SKM-1 (cell line): ENCODE measurements at regions not wholly inside any gene's neighbourhood (a gene's known extent, or its start where the extent isn't known, plus 50 kb on each side); places are given as distances from the start of the nearest gene placed in this dataset.

Source experiments
- DNase-seq: peaks from one replicate; lab custom pipeline; 2025; ENCODE audit not compliant: unreplicated experiment; lab: John Stamatoyannopoulos, UW

DNA sequence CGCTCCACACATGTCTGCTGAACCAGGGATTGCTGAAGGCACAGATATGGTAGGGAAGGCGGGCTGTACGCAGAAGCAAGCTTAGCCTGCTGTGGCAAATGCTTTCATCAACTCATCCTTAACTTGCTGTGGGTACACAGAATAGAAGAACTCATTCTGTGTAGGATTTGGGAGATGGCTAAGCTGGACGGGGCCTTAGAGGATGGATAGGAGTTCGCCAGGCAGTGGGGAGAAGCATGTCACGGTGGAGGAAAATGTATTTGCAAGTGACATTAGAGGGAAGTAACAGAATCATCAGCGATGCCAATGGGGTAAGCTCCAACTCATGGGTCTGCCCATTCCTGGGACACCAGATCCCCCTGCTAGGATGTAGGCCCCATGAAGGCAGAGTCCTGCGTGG, 96.7 kb upstream of the SMIM21 start:
- DNase-seq = no peak

DNA sequence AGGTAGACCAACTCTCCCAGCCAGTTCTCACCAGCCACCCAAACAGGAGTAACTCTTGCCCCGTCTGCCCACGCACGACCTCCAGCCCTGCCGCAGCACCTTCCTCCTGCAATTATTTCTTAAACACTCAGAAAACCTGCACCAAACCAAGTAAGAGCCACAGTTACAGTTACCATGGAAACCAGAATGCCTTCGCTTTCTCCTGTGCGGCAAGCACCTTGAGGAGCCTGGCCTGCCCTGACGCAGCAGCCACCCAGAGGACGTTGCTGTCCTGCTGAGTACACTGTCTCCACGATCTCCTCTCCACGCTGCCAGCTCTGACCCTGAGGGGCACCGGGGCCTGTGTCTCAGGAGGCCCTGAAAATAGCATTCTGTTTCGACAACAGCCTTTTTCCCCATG, 94.3 kb upstream of the SMIM21 start:
- no peak for DNase-seq

DNA sequence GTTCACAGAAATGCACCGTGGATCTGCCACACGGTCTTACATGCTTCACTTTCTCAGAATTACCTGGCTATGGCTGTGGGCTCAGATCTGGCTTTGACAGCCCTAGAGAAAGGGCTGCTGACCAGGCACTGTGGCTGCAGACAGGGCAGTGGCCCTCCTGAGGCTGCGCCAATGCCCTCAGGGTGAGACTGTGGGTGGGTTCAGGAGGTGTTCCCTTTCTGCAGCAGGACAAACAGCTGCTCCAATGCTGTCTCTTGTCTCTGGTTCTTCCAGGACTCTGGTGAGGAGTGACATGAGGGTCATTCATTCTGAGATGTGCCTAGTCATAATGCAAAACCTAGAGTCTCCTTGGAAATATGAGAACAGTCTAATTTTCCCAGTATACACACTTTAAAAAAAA, 90.5 kb upstream of the SMIM21 start:
- DNase-seq = no peak

DNA sequence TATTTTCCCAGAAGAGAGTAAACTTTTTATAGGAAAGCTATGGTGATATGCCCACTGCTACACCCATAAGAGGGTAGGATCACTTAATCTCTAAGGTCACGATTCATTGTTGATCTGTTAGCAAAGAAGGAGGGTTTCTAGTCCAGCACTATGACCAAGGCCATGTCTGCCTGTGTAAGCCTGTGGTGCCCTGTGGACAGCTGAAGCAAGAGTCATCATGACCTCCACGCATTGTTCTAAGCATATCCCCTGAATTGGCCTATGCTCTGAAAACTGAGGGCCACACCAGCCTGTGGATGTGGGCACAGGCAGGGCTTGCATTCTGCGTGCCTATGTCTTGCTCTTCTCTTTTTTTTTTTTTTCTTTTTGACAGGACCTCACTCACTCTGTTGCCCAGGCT, 89.8 kb upstream of the SMIM21 start:
- no peak for DNase-seq

DNA sequence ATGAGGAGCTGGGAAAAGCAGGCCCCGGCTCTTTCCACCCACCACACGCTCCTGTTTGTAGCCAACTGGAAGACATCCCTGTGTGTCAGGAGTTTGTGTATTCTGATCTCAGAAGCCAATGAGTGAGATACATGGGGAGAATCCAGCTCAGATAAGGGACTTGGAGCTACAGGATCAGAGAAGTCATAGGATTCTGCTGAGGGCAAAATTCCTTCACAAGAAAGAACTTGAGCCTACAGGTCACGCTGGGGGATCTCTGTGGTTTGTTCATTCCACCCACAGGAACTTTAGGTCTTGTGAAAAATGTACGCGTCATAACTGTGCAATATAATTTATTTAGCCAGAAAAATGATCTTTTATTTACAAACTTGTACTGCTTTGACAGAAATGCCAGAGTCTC, 80.1 kb upstream of the SMIM21 start:
- no peak for DNase-seq

DNA sequence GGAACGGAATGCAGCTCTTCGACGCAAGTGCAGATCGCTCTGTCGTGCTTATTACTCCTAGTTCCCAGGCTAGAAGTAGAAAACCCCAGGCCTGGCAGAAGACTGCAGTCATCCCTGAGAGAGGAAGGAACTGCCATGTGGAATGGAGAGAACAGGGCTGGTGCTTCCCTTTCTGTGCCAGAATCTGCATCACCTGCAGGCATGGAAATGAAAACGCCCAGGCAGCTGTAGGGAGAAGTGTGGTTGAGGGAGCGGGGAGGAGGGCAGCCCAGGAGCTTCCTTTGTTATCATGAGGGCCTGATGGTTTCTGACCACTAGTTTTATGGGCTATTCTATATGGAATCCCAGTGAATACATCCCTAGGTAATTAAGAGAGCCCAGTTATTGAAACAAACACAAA, 79.4 kb upstream of the SMIM21 start:
- no peak for DNase-seq

DNA sequence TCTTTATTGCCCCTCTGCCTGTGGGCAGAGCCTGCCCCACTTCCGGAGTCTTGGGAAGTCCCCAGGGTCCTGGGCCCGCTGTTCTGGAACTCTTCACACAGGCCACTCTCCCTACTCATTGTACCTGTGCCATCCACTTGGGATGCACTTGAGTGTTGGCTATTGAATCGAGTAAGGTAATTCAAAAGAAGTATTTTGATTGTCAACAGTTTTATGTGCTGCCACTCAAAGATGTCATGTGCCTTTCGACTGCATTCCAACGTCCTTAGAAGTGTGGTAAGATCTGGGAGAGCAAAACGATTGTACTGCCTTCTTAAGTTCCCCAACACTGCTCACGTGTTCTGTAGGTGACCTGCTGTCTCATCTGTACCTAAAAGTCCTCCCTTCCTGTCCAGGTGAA, 77.0 kb upstream of the SMIM21 start:
- DNase-seq = no peak

DNA sequence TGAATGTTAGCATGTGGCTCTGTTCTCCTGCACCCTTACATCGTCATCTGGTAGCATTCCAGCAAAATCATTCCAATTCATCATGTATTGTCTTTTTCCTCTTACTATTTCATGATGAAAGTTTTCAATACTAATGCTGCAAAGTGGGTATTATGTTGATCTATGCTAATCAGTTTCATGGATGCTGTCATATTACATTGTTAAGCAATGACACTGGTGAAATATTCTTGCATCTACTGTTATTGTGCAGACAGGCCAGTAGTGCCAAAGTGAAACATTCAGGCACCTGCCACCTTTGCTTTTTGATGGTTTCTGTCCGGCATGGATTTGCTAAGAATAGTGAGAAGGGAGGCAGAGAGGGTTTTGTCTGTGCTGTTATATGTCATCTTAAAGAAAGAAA, 76.1 kb upstream of the SMIM21 start:
- no peak for DNase-seq

DNA sequence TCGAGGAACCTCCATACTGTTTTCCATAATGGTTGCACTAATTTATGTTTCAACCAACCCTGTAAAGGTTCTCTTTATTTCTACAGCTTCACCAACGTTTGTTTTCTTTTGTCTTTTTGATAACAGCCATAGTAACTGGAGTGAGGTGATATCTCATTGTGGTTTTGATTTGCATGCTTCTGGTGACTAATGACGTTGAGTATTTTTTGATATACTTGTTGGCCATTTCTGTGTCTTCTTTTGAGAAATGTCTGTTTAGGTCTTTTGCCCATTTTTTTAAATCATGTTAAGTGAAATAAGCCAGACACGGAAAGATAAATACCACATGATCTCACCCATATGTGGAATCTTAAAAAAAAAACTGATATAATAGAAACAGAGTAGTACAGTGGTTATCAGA, 74.8 kb upstream of the SMIM21 start:
- DNase-seq = no peak

DNA sequence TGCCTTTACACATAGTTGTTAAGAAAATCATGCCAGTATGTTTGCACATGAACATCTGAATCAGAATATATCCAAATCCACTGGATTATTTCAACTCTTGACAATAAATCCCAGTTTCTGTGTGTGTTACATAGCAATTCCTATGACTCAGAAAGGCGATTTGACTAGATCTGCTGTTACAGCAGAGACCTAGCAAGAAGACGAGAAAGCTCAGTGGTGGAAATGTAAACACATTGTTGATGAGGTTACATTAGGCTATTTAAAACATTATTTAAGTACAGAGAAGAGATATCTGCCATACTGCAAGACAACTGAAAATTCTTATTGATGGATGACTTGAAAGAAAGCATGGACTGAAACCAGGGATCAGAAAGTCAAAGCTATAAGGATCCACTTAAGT, 73.0 kb upstream of the SMIM21 start:
- DNase-seq = no peak

DNA sequence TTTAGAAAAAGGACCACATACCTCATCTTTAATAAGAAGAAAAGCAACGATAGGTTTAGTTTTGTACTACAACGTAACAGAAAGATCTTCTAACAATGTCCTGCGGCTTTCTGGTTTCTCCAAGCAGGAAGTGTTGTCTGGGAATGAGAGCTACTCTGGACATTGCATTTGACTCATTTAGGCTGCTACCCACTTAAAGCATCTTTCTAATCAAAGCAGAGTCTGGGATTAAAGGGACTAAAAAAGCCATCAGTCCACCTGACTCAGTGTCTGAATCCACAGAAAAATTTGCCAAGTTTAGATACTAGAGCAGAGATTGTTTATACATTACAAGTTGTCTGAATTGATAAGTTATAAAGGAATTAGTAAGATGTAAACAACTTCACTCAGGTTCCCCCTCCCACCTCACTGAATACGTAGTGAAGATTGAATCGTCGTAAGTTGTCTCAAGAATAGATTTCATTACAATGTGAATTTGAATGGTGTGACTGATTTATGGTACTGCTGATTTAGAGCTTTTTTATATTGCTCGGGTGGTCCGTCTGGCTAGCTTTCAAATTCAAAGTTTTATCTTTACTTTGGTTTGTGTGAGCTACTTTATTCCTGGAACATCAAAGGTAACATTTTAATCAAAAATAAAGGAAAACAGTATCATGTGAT, 70.2 kb upstream of the SMIM21 start:
- DNase-seq = no peak

DNA sequence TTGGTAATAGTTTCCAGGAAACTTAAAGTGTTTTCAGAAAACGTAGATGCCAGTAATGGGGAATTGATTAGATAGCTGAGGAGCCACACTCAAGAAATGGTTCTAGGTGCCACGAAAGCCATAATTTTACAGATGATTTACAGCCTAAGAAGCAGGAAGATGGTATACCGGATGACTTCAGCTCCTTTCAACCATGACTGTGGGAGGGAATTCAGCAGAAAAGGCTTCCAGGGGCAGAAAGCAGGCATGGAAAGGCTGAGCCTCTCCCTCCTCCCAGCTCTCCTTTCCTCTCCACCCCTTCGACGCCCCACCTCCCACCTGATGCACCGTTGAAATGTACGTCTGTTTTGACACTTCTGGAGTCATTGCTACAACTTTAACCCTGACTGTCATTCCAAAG, 68.6 kb upstream of the SMIM21 start:
- no peak for DNase-seq

DNA sequence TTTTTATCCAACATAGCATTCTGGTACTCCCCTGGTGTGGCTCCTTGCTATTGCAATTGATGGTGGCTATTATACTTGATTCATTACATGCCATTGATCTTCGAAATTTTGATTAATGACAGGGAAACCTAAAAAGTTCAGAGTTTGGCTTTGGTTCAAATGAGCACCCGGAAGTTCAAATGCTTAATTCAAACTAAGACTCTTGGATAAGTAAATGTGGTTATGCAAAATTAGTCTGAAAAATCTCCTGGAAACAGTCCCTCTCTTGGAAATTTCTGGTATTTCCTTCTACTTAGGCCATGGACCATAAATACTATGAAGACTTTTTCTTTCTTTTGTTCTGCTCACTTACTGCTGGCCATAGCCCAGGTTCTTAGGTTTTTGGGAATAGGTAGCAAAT, 65.3 kb upstream of the SMIM21 start:
- no peak for DNase-seq

DNA sequence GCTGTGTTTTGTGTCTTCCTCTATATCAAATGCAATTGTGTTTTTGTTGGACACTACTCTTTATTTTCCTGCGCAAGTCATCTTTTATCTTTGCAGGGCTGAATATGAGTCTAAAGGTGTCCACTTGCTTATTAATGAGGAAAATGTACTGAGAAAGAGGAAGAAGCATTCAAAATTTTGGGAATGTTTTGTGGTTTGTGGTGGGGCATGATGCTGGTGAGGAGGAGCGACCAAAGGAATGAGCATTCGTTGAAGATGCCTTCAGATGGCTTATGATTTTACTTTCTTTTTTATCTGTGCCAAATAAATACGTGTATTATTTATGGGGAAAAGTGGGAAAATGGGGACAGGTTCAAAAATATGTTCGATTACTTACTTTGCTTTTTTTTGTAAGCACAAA, 63.9 kb upstream of the SMIM21 start:
- DNase-seq = no peak

DNA sequence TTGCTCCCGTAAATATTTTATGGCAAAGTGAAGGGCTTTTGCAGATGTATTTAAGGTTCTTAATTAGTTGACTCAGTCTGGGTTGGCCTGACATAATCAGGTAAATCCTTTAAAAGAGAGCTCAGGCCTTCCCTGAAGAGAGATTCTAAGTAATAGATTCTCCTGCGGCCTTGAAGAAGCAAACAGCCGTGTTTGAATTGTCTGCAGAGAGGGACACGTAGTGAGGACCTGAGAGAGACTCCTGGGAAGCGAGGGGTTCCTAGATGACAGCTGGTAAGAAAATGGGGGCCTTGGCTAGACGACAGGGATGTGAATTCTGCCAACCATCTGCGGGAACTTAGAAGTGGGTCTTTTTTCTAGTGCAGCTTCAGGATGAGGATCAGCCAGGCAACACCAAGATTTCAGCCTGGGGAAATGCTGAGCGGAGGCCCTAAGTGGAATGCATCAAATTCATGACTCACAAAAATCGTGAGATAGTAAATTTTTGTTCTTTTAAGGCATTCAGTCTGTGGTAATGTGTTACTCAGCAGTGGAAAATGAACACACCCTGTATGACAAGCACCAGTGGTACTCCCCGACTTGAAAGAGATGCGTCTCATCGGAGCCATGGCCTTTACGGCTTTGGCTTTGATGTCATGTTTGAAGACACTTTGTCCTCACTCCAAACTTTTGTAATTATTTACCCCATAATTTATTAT, 62.1 kb upstream of the SMIM21 start:
- DNase-seq = no peak

DNA sequence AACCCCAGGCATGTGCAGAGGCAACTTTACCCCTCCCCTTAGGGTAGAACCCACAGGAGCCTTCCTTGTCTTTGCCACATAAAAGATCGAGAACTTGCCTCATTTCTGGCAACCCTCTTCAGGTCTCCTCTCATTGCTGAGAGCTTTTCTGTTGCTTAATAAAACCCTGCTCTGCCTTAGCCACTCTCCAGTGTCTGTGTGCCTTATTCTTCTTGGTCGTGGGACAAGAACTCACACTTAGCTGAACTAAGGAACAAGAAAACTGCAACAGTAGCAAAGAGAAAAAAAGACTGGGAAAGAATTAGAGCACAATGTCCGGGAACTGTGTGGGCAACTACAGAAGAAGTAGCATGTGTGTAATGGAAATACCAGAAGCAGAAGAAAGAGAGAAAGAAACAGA, 56.2 kb upstream of the SMIM21 start:
- DNase-seq = no peak

DNA sequence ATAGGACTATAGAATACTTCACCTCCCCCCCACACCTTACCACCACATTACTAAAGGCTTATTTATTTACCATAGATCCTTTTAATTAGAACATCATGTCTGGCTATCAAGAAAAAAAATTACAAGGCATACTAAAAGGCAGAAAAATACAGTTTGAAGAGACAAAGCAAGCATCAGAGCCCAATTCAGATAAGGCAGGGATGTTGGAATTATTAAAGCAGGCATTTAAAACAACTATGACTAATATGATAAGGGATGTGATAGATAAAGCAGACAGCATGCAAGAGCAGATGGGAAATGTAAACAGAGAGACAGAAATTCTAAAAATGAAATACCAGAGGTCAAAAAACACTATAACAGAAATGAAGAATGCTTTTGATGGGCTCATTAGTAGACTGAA, 55.4 kb upstream of the SMIM21 start:
- no peak for DNase-seq

DNA sequence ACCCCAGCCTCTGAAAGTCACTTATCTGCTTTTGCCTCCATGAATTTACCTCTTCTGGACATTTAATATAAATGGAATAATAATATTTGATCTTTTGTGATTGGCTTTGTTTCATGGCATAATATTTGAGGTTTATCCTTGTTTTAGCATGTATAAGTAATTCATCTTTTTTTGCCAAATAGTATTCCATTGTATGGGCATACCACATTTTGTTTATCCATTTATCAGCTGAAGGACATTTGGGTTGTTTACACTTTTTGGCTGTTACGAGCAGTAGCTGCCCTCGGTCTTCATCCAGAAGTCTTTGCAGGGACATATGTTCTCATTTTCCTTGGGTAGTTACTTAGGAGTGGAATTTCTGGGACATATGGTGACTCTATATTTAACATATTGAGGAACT, 53.0 kb upstream of the SMIM21 start:
- no peak for DNase-seq

DNA sequence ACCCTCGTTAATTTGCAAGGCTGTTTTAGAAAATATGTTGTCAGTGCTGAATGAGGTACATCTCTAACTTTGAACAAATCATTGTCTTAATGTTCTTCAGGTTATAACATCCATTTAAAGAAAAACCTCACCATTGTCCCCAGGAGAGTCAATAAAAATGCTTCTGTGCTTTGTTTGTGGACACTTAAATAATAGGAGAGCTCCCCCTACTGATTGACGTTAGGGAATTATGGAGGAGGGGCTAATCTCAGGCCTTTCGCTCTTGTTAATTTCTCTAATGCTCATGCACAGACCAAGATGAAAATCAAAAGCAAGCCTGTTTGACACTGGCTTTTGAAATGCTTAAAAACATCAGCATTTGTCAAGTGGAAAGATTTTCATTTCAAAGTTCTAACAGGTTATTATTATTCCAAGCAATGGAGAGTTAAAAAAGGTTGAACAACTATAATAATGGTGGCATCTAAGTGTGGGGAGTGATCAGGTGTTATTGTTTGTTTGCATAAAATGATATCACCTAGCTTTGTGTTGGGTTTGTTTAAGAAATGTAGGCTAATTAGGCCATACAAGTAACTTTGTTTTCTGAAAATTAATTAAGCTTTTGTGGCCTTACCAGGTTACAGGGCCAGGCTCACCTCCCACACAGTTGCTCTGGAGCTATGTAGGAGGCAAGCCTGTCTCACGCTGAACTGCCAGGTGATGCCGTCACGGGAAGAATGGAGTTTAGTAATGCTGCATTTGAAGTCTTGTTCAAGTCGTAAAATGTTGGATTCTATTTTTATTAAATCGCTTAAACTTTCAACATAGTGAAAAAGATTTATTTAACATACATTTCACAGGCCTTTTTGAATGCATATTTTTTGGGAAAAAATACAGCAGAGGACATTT, 51.7 kb upstream of the SMIM21 start:
- peak; percentile 27 for DNase-seq

DNA sequence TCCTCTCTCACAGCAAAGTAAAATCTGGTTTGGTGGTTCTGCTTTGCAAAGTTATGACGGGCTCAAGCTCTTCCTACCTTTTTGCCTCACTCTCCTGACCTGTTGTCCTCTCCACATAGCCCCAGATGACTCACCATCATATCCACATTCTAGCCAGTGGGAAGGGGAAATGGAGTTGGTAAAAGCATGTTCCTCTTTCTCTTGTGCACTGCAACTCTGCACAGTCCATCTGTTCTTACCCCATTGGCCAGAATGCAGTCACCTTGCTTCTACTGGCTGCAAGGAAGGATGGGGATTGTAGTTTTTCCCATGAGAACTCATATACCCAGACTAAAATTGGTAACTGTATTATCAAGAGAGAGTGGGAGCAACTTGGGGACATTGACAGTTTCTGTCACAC, 50.4 kb upstream of the SMIM21 start:
- peak; percentile 73 for DNase-seq
